G401 (cell line): ENCODE measurements at regions not wholly inside any gene's neighbourhood (a gene's known extent, or its start where the extent isn't known, plus 50 kb on each side); places are given as distances from the start of the nearest gene placed in this dataset.
"Not testable (repeated sequence)": the region's sequence is repeated elsewhere in the genome, so short reads cannot be mapped to it uniquely, and the experiment has no call there.

Experiments
- DNase-seq: peaks from one replicate; pipeline ENCODE4 v3.0.0-alpha.2; 2015; ENCODE audit warnings: low spot score
- in situ Hi-C: cut with HindIII; loops from 2 replicates; pipeline ENCODE4 v1.10.0; 2016; ENCODE audit warnings: low sequenced_read_pairs, mixed read lengths

- in situ Hi-C loops, DNase-seq: not testable (repeated sequence)
These were observed 191.2 kb upstream of the ZNF804A start for GRCh38 chr2:184407041-184407630.

GRCh38 chr2:184410160-184410559, 188.2 kb upstream of the ZNF804A start:
- in situ Hi-C loops, result no loop called here
- no peak for DNase-seq

GRCh38 chr2:184413221-184413620, 185.1 kb upstream of the ZNF804A start:
- in situ Hi-C loops, result no loop called here
- no peak for DNase-seq

- in situ Hi-C loops, result no loop called here
These were observed 184.6 kb upstream of the ZNF804A start for GRCh38 chr2:184413671-184414229.

GRCh38 chr2:184416146-184416913, 182.0 kb upstream of the ZNF804A start:
- DNase-seq, result peak; percentile 17
- in situ Hi-C loops, result no loop called here

More at GRCh38 chr2:184413671-184414229, 184.6 kb upstream of the ZNF804A start:
- DNase-seq, result no peak

- in situ Hi-C loops, result no loop called here
- no peak for DNase-seq
These were observed 178.6 kb upstream of the ZNF804A start for GRCh38 chr2:184419744-184420143.

- DNase-seq, in situ Hi-C loops: not testable (repeated sequence)
These were observed 176.9 kb upstream of the ZNF804A start for GRCh38 chr2:184421456-184421855.

- DNase-seq, result no peak
- in situ Hi-C loops, result no loop called here
These were observed 173.2 kb upstream of the ZNF804A start for GRCh38 chr2:184425083-184425482.

- DNase-seq, result no peak
- in situ Hi-C loops, result no loop called here
These were observed 154.1 kb upstream of the ZNF804A start for GRCh38 chr2:184444217-184444616.

- no peak for DNase-seq
- in situ Hi-C loops, result no loop called here
These were observed 153.6 kb upstream of the ZNF804A start for GRCh38 chr2:184444623-184445223.

- in situ Hi-C loops, result no loop called here
These were observed 148.6 kb upstream of the ZNF804A start for GRCh38 chr2:184449760-184450159.

GRCh38 chr2:184452907-184453306, 145.4 kb upstream of the ZNF804A start:
- DNase-seq, result no peak
- in situ Hi-C loops, result no loop called here

More at GRCh38 chr2:184449760-184450159, 148.6 kb upstream of the ZNF804A start:
- DNase-seq, result no peak

- in situ Hi-C loops, result no loop called here
- DNase-seq, result no peak
These were observed 142.7 kb upstream of the ZNF804A start for GRCh38 chr2:184455624-184456023.

GRCh38 chr2:184456693-184457092, 141.6 kb upstream of the ZNF804A start:
- DNase-seq, in situ Hi-C loops: not testable (repeated sequence)

GRCh38 chr2:184463102-184463865, 135.0 kb upstream of the ZNF804A start:
- no peak for DNase-seq
- in situ Hi-C loops, result no loop called here

- in situ Hi-C loops, result no loop called here
- DNase-seq, result no peak
These were observed 134.5 kb upstream of the ZNF804A start for GRCh38 chr2:184463866-184464248.

- DNase-seq, result no peak
- in situ Hi-C loops, result no loop called here
These were observed 129.5 kb upstream of the ZNF804A start for GRCh38 chr2:184468826-184469225.

- no peak for DNase-seq
- in situ Hi-C loops, result no loop called here
These were observed 125.8 kb upstream of the ZNF804A start for GRCh38 chr2:184472481-184472880.

GRCh38 chr2:184481865-184482264, 116.5 kb upstream of the ZNF804A start:
- in situ Hi-C loops, result no loop called here
- DNase-seq, result no peak
